ENCODE measurements at regions not wholly inside any gene's neighbourhood (a gene's known extent, or its start where the extent isn't known, plus 50 kb on each side); places are given as distances from the start of the nearest gene placed in this dataset.

DNA sequence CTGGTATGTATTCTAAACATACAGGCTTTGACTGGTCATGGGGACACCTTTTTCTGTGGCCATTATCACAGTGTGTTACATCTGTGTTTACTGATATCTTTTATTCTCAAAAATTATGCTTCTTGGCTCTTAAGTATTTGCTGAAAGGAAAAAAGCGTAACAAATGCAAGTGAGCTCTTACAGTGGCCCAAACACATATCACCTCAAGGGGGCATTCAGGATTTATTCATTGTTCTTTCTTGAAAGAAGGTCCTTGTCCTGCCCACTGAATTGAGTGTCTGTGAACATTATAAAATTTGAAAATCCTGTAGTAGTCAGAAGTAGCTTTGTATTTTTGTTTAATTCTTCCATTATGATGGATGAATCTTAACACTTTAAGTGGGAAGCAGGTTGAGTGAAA lies 454.5 kb downstream of the XIRP2 start:
- no peaks in the 10 kb centered on the region for H3K9me3 ChIP-seq
- TF ChIP-seq, protein P1, sequence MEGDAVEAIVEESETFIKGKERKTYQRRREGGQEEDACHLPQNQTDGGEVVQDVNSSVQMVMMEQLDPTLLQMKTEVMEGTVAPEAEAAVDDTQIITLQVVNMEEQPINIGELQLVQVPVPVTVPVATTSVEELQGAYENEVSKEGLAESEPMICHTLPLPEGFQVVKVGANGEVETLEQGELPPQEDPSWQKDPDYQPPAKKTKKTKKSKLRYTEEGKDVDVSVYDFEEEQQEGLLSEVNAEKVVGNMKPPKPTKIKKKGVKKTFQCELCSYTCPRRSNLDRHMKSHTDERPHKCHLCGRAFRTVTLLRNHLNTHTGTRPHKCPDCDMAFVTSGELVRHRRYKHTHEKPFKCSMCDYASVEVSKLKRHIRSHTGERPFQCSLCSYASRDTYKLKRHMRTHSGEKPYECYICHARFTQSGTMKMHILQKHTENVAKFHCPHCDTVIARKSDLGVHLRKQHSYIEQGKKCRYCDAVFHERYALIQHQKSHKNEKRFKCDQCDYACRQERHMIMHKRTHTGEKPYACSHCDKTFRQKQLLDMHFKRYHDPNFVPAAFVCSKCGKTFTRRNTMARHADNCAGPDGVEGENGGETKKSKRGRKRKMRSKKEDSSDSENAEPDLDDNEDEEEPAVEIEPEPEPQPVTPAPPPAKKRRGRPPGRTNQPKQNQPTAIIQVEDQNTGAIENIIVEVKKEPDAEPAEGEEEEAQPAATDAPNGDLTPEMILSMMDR (IDR thresholded peaks at IDR 0.05) = no peak
- H3K4me1 ChIP-seq (ENCODE audit: low read depth) = no peaks in the 10 kb centered on the region
- ATAC-seq (no peak), DNase-seq (no peak)
- no peaks in the 10 kb centered on the region for H3K36me3 ChIP-seq (ENCODE audit: low read depth)
- intact Hi-C loops (cut with DNase I, micrococcal nuclease) = no loop called here
- no peak overlapping the region for H3K4me3 ChIP-seq

DNA sequence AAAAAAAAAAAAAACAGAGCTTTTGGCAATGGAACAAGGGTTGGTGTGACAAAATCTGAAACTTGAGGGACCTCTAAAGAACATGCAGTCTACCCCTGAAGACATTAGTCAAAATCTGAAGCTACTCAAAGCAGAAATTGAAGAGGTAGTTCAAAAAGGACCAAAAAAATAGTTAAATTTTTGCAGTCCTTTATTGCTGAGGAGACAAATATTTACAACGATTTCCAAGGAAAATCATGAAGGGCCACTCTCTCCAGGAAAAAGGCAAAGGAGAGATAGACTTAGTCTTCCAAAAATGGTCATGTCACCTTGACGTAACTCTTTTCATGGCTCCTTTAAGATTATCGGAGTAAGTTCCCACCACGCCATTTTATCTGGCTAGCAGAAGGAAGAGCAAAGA lies 452.0 kb downstream of the XIRP2 start:
- intact Hi-C loops (cut with DNase I, micrococcal nuclease) = no loop called here
- ATAC-seq (no peak), DNase-seq (no peak)
- TF ChIP-seq, protein P1 (IDR thresholded peaks at IDR 0.05) = no peak
- no peaks in the 10 kb centered on the region for H3K9me3 ChIP-seq
- no peak overlapping the region for H3K4me3 ChIP-seq
- no peaks in the 10 kb centered on the region for H3K36me3 ChIP-seq (ENCODE audit: low read depth)
- H3K4me1 ChIP-seq (ENCODE audit: low read depth) = peaks cover 5% of the 10 kb centered on the region

DNA sequence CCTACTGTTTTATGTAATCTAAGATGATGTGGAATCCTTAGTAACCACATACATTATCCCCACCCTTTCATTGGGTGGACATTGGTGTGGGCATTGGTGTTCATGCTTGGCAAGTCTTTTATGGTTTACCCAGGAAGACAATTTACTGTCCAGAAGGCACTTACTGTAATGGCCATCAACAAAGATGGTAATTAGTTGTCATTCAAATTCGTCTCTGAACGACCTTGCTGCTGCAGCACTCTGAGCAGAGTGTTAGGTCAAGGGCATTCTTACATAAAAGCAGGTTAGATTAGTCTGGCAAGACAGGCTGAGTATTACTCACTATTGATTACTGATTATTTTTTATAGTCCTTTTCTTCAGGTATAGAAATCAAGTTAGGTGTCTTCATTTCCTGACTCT lies 447.9 kb downstream of the XIRP2 start:
- H3K4me1 ChIP-seq (ENCODE audit: low read depth) = peaks cover 24% of the 10 kb centered on the region
- intact Hi-C loops (cut with DNase I, micrococcal nuclease) = no loop called here
- no peaks in the 10 kb centered on the region for H3K36me3 ChIP-seq (ENCODE audit: low read depth)
- ATAC-seq (no peak), DNase-seq (no peak)
- no peaks in the 10 kb centered on the region for H3K9me3 ChIP-seq
- TF ChIP-seq, protein P1 (IDR thresholded peaks at IDR 0.05) = no peak
- H3K4me3 ChIP-seq = no peak overlapping the region

DNA sequence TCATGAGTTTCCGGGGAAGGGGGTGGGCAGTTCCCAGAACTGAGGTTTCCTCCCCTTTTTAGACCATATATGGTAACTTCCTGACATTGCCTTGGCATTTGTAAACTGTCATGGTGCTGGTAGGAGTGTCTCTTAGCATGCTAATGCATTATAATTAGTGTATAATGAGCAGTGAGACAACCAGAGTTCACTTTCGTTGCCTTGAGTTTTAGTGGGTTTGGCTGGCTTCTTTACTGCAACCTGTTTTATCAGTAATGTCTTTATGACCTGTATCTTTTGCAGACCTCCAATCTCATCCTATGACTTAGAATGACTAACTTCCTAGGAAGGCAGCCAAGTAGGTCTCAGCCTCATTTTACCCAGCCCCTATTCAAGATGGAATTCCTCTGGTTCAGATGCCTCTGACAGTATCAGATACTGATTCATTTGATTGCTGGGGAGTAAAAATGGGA lies 447.3 kb downstream of the XIRP2 start:
- ATAC-seq (peak; percentile 47), DNase-seq (peak in 1 of 3 donors; percentile 24)
- H3K9me3 ChIP-seq = no peaks in the 10 kb centered on the region
- intact Hi-C loops (cut with DNase I, micrococcal nuclease) = no loop called here
- TF ChIP-seq, protein P1 (IDR thresholded peaks at IDR 0.05) = no peak
- H3K4me1 ChIP-seq (ENCODE audit: low read depth) = peaks cover 24% of the 10 kb centered on the region
- no peaks in the 10 kb centered on the region for H3K36me3 ChIP-seq (ENCODE audit: low read depth)
- no peak overlapping the region for H3K4me3 ChIP-seq

DNA sequence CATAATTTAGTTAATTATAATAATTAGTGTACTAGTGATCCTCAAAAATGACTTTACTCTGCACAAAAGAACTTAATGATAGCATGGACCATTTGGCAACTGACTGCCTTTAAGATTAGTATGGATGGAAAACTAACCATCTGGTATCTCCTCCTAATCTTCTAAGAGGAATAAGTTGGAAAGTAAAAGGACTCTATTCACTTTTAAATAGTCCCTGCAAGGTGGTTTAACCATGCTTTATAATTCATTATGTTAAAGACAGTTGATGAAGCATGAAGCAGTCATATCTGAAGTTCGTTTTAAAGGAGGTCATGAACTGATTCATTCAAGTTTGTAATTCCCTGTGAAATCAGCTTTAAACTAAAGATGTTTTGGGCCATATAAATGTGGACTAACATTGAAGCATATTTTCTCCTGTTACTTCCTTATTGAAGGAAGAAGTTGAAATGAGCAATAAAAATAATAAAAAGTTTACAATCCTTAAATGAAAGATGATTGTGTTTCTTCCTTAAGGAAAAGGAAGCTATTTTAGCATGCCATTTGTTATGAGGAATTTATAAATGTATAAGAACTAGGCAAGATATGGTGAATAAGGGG lies 446.0 kb downstream of the XIRP2 start:
- Histone ChIP-seq H3K4me1 (ENCODE audit: low read depth) (peaks cover 25% of the 10 kb centered on the region), H3K9me3 (no peaks in the 10 kb centered on the region), H3K36me3 (ENCODE audit: low read depth) (no peaks in the 10 kb centered on the region), H3K4me3 (no peak overlapping the region)
- ATAC-seq = peak; percentile 63
- intact Hi-C loops (cut with DNase I, micrococcal nuclease) = no loop called here
- TF ChIP-seq, protein P1 (IDR thresholded peaks at IDR 0.05) = no peak
- DNase-seq = no peak

DNA sequence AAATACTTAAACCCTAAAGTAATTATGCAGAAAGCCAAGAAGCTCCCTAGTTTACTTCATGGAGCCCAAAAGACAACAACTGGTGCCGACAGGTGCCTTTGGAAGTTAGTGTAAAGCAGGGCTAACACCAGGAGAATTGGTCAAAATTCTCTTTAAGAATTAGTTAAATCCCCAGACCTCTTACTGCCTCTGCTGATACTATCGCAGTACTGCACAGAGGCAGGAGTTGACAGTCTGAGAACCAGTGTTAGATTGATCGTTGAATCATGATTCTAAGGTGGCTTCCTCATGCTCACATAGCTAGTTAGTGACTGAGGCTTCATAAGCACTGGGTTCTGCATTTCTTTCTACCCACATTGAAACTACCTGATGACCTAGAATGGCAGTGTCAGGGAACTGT lies 445.0 kb downstream of the XIRP2 start:
- no peaks in the 10 kb centered on the region for H3K9me3 ChIP-seq
- no peak overlapping the region for H3K4me3 ChIP-seq
- intact Hi-C loops (cut with DNase I, micrococcal nuclease) = no loop called here
- peaks cover 29% of the 10 kb centered on the region for H3K4me1 ChIP-seq (ENCODE audit: low read depth)
- ATAC-seq (peak; percentile 44), DNase-seq (no peak)
- TF ChIP-seq, protein P1 (IDR thresholded peaks at IDR 0.05) = no peak
- H3K36me3 ChIP-seq (ENCODE audit: low read depth) = no peaks in the 10 kb centered on the region

All from mucosa of descending colon (tissue), 3 donors.